Dedifferentiated amniotic fluid mesenchymal stem cell (primary cell): ENCODE measurements at regions not wholly inside any gene's neighbourhood (a gene's known extent, or its start where the extent isn't known, plus 50 kb on each side); places are given as distances from the start of the nearest gene placed in this dataset.

ENCODE experiments used
- DNase-seq: peaks from one replicate; pipeline ENCODE4 v3.0.0-alpha.2; 2016; ENCODE audit errors: extremely low spot score

DNA sequence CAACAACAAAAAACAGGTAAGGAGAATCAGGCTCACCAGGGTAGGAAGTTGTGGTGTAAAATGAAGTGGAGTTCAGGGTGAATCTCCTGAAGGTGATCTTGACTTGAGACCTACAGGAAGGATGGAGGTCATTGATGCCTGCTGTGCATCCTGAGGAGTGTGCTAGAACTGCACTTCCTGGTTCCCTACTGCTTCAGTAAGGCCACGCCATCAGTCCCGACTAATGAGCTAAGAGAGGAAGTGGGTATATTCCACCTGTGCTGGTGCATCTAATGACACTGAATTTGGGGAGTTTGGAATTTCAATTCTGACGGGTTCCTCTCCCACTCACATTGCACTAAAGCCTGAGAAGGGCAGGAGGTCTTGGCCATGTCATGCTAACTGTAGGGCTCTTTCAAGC lies 349.3 kb upstream of the SLC14A2 start:
- DNase-seq = no peak

DNA sequence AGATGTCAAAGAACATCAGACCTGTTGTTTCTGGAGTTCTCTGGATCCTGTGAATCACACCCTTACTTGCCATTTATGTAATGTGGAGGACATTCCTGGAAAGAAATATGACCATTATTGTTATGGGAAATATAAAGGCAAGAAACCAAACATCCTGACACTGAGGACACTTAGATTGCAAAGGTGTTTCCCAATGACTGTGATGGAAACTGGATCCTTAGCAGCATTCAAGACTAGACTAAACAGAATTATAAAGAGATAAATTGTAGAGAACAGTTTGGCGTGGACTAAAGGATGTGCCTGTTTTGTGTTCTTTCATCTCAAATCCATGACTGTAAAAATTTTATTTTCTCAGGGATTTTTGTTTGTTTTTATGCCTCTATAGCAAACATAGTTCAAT lies 347.7 kb upstream of the SLC14A2 start:
- DNase-seq = no peak

DNA sequence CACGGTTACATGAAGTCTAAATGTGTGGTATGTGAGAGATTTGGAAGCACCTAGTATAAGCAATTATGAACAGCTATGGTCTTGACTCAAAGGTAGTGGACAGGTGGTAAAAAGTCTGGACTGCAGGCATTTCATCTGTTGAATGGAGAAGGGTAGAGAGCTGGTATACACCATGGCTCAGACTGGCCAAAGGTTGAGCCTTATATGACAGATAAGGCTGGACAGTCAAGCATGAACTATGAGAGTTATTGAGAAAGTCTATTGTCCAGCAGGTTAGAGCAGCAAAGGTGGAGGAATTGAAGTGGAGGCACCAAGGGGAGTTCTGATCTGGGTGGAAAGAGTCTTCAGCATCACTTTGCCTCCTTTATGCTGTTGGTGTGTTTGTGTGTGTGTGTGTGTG lies 346.7 kb upstream of the SLC14A2 start:
- no peak for DNase-seq

DNA sequence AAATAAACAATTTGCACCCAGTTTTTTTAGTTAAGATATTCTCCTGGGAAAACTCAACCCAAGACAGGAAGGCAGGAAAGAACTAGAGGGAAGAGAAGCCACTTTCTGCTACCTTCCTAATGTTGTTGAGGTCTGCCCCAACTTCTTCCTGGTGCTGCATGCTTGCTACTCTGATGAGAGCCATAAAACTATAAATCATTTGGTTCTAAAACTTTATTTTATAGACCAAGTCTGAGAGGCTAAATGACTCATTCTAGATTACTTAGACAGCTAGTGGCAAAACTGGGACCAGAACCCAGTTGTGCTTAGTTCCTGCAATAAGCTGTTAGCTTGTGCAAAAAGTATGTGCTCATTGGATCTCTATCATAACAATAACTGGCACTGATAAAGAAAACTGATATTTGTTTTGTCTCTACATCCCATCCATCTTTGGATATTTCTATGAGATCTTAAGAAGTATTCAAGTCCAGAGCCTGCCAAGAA lies 344.9 kb upstream of the SLC14A2 start:
- DNase-seq = no peak

DNA sequence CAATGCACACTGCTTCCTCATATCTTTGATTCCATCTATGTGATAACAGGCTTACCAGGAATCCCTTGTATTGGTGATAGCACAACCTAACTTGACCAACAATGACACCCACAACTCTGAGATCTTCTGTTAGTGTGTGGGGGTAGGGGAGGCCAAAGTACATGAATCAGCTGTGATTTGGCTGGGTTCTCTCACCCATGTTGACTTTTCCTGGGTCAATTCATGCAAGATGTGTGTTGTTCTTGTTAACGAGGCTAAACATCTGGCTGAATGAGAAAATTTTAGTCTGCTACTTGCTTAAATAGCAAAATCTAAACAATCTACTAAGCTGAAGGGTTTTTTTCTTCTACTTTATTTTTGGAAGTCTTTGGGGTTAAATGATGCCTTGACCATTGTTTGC lies 341.2 kb upstream of the SLC14A2 start:
- no peak for DNase-seq

DNA sequence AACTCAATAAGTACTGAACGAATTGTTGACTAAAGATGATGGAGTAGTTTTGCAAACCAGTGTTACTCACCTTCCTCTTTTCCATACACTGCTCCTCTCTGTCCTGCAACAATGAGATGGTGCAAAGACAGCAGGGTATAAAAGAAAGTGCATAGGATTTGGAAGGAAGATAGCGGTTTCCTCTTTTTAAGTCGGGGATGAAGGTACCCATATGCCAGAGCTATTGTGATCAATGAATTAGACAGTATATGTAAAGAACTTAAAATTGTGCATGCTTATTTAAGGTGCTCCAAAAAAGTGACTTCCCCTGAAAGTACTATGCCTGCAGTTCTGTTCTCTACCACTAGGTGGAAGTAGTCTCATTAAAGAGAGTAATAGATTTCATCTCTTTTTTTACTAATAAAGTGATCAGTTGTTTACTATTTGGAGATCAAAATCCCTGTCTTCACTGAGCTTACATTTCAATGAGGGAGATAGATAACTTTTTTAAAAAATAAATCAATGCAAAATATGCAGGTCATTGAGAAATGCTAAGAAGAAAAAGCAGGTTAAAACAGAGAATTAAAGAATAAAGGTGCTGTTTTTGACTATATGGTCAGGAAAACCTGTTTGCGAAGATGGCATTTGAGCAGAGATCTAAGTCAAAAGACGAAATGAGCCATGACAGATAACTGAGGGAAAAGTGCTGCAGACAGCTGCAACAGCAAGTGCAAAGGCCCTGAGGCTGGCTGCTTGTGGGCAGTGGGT lies 339.7 kb upstream of the SLC14A2 start:
- DNase-seq = no peak

DNA sequence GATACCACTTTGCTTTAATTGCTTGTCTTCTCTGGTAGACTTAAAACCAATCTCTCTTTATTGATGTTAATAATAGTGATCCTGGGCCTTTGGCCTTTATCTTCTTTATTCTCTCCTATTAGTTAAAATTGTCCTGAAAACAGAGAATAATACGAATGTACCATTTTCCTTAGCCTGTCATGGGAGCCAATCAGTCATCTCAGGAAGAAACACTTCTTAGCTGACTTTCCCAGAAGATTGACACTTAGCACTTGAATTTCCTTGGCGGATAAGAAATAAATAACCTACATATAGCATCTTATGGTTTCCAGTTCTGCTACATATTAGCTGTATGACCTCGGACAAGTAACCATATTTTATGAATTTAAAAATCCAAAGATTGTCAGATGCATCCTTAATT lies 338.4 kb upstream of the SLC14A2 start:
- DNase-seq = no peak

DNA sequence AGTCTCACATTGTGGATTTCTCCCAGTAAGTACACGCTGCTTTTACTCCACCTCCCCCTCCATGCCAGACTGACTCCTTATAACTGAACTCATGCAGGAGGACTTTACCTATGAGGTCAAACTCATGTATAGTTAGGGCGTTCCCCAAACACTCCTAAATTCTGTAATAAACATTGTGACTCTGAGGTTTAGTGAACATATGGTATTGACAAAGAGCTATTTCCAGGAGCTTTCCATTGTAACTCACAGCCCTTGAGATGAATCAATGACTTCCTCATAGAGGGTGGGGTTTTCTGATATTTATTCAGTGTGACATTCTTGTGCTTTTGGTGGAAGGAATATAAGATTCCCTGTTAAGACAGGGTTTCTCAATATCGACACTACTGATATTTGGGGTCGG lies 337.4 kb upstream of the SLC14A2 start:
- DNase-seq = no peak

DNA sequence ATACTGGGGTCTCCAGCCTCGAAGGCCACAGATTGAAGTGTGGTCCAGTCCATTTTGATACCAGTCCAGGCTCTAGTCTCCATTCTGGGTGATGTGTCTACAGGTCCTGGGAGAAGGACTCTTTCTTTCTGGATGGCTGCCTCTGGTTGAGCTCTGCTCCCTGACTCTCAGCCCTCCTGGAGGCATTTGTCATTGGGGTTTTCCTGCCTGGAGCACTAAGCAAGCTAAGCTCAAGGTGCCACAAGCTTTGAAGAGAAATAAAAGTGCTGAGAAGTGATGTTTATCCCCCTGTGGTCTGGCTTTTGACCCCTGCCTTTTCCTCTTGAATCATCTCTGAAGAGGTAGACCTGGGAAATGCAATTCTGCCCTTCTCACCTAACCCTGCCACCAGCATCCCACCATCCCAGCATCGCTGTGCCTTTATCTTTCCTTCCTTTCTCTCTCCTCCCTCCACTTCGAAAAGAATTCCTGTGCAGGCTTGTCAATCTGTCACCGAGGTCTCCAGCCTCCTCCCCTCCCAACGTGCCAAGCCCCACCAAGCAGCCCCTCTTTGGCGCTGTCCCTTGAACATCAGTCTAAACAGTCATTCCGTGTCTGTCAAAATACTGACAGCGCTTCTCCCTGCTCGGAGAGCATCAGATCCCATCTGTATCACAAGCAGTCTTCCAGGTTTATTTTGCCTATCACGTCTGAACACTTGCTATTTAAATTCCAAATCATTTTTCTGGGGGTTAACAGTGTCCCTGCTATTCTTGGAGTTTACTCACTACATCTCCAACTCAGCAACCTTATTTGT lies 334.6 kb upstream of the SLC14A2 start:
- no peak for DNase-seq

DNA sequence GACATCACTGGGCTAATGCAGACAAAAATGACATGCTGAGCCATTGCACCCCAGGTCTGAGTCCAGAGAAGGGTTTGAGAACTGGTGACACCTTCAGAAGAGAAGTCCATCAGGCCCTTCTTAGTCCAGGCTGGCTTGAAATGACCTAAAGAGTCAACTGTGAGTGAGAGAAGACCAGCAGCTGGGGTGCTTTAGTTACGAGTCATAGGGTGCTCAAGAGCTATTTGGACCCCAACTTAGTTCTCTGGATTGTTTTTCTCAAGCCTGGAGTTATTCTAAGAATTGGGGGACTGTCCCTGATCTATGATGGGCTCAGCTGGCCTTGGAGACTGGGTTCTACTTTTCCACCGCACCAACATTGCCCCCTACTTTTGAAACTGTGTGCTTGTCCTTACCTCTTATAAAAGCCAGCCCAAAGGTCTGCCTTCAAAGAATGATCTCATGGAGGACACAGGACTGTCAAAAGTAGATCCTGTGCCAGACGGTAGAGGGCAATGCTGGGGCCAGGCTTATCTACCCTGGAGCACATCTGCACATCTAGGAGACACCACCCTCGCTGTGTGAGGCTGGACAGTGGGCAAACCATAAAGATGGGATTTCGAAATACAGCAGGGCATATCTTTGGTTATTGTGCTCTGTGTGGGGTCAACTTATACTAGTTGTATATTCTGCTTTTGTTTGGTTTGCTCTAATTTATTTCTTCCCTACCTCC lies 333.0 kb upstream of the SLC14A2 start:
- DNase-seq = no peak

DNA sequence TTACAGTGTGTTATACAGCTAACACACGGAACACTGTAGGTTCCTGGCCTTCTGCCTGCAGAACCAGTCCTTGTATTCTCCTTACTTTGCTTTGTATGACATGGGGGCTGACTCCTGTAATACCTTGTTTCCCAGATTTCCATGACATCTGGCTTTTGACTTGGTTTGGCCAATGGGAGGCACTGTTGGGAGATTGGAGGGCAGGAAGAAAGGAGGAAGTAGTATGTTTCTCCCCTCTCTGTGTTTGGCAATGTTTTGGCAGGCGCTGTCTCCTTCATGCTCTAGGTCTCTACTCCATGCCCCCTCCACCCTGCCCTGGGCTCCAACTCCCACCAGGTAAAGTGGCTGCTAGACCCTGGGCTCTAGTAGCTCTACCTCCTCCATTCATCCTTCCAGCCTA lies 331.1 kb upstream of the SLC14A2 start:
- DNase-seq = no peak

DNA sequence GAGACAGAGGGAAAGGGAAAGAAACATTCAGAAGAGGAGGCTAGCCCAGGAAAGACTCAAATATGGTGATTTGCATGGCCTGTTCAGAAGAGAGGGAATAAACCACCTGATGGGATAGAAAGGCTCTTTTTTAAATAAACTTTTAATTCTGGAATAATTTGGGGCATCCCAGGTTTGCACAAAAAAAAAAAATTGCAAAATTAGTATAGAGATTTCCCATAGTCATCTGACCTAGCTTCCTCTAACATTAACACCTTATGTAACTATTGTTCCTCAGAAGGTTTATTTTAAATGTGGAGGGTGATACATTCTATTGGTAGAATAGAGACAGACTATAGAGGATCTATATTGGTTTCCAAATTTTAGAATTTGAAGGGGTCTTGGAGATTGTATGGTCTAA lies 330.4 kb upstream of the SLC14A2 start:
- DNase-seq = no peak

DNA sequence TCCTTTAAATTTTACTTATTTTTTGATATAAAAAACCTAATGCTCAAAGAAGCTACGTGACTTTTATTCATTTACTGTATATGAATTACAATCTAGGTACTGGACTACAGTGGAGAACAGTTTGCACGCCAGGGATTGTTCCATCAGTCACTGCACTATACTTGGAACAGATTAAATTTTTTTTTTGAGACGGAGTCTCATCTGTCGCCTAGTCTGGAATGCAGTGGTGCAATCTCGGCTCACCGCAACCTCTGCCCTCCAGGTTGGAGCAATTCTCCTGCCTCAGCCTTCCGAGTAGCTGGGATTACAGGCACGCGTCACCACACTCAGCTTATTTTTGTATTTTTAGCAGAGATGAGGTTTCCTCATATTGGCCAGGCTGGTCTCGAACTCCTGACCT lies 330.0 kb upstream of the SLC14A2 start:
- DNase-seq = no peak

DNA sequence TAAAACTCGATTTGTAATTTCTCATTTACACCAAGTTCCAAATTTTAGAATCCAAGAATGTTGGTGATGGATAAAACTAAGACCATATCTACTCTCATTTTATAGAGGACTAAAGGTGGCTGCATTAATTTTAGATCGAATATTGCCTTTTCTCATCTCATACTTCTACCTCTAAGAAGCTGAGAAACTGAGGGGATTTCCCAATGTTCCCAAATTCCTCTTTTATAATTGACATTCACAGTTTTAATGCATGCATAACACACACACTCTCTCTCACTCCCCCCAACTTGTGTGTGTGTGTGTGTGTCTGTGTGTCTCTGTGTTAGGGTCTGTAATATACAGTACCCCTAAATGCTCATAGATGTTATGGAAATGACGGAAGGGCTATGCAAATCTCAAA lies 328.8 kb upstream of the SLC14A2 start:
- no peak for DNase-seq

DNA sequence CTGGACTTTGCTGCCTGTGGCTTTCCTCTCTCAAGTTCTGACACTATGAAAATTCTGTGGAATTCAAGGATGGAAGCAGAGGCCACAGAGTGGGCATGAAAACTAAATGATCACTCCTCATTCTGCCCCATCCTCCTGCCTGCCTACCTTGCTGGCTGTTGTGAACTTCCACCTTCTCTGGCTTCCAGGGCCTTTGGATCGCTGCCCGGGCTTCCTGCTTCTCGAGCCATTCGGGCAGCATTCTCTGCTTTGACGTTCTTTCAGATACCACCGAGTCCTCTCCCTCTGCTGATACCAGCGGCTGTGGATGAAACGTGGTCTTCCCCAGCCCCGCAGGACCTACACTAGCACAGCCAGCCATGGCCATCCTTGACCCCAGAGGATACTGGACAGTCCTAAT lies 327.7 kb upstream of the SLC14A2 start:
- no peak for DNase-seq

DNA sequence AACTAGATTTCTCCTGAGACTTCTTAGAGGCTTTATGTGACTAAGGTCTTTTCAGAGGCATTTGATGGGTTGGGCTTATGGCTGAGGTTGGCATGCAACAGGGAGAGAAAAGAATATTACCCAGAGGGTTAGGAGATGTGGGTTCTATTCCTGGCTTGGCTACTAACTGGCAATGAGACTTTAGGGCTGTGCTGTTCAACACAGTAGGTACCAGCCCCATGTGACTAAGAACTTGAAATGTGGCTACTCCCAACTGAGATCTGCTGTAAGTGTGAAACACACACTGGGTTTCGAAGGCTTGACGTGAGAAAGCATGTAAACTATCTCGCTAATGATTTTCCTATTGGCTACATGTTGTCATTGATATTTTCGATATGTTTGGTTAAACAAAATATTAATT lies 324.9 kb upstream of the SLC14A2 start:
- no peak for DNase-seq

DNA sequence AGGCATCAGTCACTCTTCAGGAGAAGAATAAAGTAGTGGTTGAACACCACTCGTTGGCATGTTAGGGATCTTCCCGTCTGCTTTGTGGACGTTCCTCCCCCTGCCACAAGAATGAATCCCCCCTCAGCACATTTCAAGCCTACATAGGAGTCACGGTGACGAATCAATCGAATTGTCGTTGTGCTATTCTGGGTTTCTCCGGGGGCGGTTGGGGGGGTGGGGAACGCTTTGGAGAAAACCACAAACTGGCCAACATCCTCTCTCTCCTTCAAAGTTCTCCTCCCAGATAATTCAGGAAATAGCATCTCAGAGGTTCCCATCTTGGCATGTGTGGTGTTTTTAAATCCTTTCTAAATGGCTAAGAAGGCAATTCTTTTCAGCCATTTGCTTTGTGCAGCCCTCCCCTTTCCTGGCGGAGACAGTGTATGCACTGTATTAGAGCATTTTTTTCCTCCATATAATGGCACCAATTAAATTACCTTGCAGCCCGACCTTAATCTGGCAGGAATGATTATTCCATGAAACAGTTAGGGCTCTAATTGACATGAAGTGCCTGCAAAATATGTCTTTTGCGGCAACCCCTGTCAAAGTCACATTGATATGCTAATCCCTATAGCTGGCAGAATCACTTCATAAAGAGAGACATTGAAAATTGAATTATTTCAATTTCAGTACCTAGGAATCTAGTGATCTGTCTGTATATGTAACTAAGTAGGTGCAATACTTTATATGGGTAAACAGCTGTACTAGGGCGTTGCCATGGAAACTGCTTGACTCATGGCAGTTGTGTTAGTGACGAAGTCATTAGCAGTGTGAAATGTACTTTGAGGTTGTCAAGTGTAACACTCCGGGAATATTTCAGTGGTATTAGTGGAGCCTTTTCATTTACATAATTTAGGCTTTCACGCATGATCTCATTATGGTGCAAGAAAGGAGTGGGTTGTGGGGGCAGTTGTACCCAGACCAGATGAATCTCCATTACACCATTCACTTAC lies 323.4 kb upstream of the SLC14A2 start:
- DNase-seq = no peak

DNA sequence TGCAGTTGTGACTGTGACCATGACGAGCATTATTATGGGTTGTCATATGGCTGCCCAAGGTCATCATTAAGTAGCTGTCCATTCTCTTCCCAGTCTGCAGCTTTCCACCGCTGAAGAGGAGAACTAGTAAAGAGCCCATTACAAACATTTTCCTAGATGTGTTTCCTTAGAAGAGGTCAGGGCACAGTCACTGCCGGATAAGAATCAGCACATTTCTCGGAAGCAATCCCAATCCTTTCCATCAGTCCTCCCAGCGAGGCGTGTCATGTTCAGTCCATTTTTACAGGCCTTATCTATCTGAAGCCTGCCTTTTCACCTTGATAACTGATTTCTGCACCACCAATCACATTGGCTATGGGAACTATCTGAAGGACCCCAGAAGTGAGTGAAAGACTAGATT lies 319.9 kb upstream of the SLC14A2 start:
- DNase-seq = no peak

DNA sequence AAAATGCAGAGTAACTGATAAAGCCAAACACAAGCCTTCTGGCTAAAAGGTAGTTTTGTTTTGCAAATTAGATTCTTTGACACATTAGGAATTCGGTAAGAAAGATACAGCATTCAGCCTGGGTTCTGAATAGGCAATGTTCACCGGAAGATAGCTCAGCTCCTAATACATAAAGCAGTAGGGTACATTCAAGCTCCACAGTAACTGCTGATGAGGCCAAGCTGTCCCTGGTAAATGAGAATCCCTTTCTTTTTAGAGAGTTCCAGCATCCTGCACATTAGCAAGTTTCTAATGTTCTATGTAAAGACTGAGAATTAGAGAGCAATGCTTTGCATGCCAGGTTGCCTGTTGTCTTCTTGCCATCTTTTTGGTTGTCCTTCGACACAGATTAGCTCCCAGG lies 316.3 kb upstream of the SLC14A2 start:
- DNase-seq = no peak

DNA sequence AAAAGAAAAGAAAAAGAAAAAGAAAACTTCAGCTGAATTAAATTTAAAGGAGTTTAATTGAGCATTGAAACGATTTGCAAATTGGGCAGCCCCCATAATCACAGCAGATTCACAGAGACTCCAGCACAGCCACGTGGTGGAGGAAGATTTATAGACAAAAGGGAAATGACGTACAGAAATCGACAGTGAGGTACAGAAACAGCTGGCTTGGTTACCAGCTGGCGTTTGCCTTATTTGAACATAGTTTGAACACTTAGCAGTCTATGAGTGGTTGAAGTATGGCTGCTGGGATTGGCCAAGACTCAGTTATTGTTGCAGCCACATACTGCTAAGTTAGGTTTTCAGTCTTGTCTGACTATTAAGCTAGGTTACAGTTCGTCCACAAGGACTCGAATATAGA lies 312.2 kb upstream of the SLC14A2 start:
- no peak for DNase-seq

DNA sequence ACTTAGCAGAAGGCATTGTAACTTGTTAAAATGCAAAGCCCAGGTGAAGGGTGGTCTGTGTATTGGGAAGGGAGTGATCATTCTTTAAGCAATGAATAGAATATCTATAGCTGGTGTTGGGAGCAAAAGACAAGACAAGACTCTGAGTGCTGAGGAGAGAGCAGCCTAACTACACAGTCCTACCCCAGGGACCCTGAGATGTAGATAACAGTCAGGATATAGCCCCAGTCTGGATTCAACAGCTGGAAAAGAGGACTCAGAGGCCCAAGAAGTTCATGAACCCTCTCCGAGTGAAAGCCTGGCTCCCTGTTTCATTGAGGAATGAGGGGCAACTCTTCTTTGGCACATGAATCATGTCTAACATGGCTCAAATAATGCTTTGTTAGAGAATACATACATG lies 310.7 kb upstream of the SLC14A2 start:
- DNase-seq = no peak
